Endothelial cell of umbilical vein (primary cell): ENCODE measurements at regions not wholly inside any gene's neighbourhood (a gene's known extent, or its start where the extent isn't known, plus 50 kb on each side); places are given as distances from the start of the nearest gene placed in this dataset.

Source experiments
- BruUV-seq: library from RNA; stranded (reverse); fragments of 400-500 nt; replicated peaks from 2 replicates; lab custom pipeline; 2021; lab: Mats Ljungman, UMichigan
- CTCF ChIA-PET: fragments of 300-600, 350-600 bp; sonication (Branson Sonifier 250); formaldehyde crosslinking; loops from one replicate; lab custom pipeline; 2021; ENCODE audit warnings: antibody characterized with exemption, inconsistent platforms; lab: Charles Lee
- POLR2A ChIA-PET: fragments of 300-600, 350-600 bp; sonication (Branson Sonifier 250); formaldehyde crosslinking; loops from one replicate; lab custom pipeline; 2021; ENCODE audit warnings: antibody characterized with exemption, inconsistent platforms; lab: Charles Lee
- DNase-seq: peaks from one replicate; pipeline ENCODE4 v3.0.0-alpha.2; 2011; ENCODE audit warnings: low read depth, low spot score
- FAIRE-seq: peaks from 2 replicates; lab custom pipeline; 2011; peaks lifted over from hg19 to GRCh38; lab: Jason Lieb, UNC
- H2AFZ ChIP-seq: 2 replicates; pipeline ENCODE4 v1.6.0; 2012; ENCODE audit warnings: low read depth, low read length, control low read depth, inconsistent platforms
- H3K27ac ChIP-seq: 2 replicates; pipeline ENCODE4 v1.5.1; 2011; ENCODE audit warnings: low read depth, mild to moderate bottlenecking, control low read depth, low read length, moderate library complexity; ENCODE audit not compliant: insufficient read depth
- H3K27me3 ChIP-seq, 2 experiments: 2 replicates each; pipeline versions ENCODE4 v1.6.0 to v1.6.1; 2011; ENCODE audit warnings: low read length in 2 of 2, mixed read lengths in 1 of 2; ENCODE audit not compliant: control insufficient read depth in 2 of 2, insufficient read depth in 2 of 2
- H3K36me3 ChIP-seq, 2 experiments: 2 replicates in 1 of 2; 3 replicates in 1 of 2; pipeline ENCODE4 v1.5.1; 2011; ENCODE audit warnings: low read length in 2 of 2, mild to moderate bottlenecking in 1 of 2, moderate library complexity in 1 of 2; ENCODE audit not compliant: control insufficient read depth in 2 of 2, insufficient read depth in 2 of 2; ENCODE audit errors: extremely low read depth in 1 of 2
- H3K4me1 ChIP-seq: 3 replicates; pipeline ENCODE4 v1.5.1; 2011; ENCODE audit warnings: mild to moderate bottlenecking, low read length; ENCODE audit not compliant: control insufficient read depth, insufficient read depth; ENCODE audit errors: extremely low read depth
- H3K4me2 ChIP-seq: 2 replicates; pipeline ENCODE4 v1.6.1; 2011; ENCODE audit warnings: low read length, control low read depth, mixed read lengths; ENCODE audit not compliant: insufficient read depth
- H3K4me3 ChIP-seq, 3 experiments: fragments of 200-600 bp in 1 of 3; sonication (generic), shearing (Covaris generic) in 1 of 3; replicated peaks in 1 of 3; 2 replicates each; pipeline ENCODE4 v1.5.1; 2011 to 2016; ENCODE audit warnings: control low read depth in 3 of 3, low read length in 3 of 3, mild to moderate bottlenecking in 2 of 3, inconsistent platforms in 1 of 3, low read depth in 1 of 3, moderate library complexity in 1 of 3; ENCODE audit not compliant: insufficient read depth in 1 of 3
- H3K79me2 ChIP-seq: 2 replicates; pipeline ENCODE4 v1.6.0; 2012; ENCODE audit warnings: low read length, inconsistent platforms; ENCODE audit not compliant: control insufficient read depth, insufficient read depth
- H3K9ac ChIP-seq: replicated peaks from 2 replicates; pipeline ENCODE3; 2011; ENCODE audit warnings: low read length, control low read depth; ENCODE audit not compliant: insufficient read depth; ENCODE audit errors: extremely low read depth
- H3K9me1 ChIP-seq: replicated peaks from 3 replicates; pipeline ENCODE4 v1.6.0; 2011; ENCODE audit warnings: mild to moderate bottlenecking, low read length; ENCODE audit not compliant: control insufficient read depth, insufficient read depth; ENCODE audit errors: extremely low read depth
- H3K9me3 ChIP-seq: replicated peaks from 2 replicates; pipeline ENCODE4 v1.5.1; 2012; ENCODE audit warnings: low read length, inconsistent platforms; ENCODE audit not compliant: control insufficient read depth, insufficient read depth
- H4K20me1 ChIP-seq: replicated peaks from 2 replicates; pipeline ENCODE3; 2011; ENCODE audit warnings: mild to moderate bottlenecking, low read length; ENCODE audit not compliant: control insufficient read depth, insufficient read depth; ENCODE audit errors: extremely low read depth
- EZH2 ChIP-seq: IDR thresholded peaks from 2 replicates; pipeline ENCODE4 v1.6.1; 2012; ENCODE audit warnings: borderline replicate concordance, low read depth, mild to moderate bottlenecking, moderate library complexity, low read length, inconsistent platforms; ENCODE audit not compliant: severe bottlenecking
- GATA2 ChIP-seq: IDR thresholded peaks from 2 replicates; pipeline ENCODE4 v1.7.0; 2011; ENCODE audit warnings: low read depth, mild to moderate bottlenecking, moderate library complexity, mixed read lengths, low read length; ENCODE audit not compliant: insufficient read length, insufficient read depth
- JUN ChIP-seq: IDR thresholded peaks from 2 replicates; pipeline ENCODE4 v1.6.1; 2011; ENCODE audit warnings: borderline replicate concordance, low read depth; ENCODE audit not compliant: insufficient read length, insufficient read depth
- MYC ChIP-seq: IDR thresholded peaks from one replicate; pipeline ENCODE4 v1.6.1; 2011; ENCODE audit warnings: mild to moderate bottlenecking, low read depth, low read length
- POLR2A ChIP-seq: IDR thresholded peaks from 2 replicates; pipeline ENCODE4 v1.6.1; 2012; ENCODE audit warnings: low read depth, mild to moderate bottlenecking, control low read depth, low read length
- POLR2AphosphoS5 ChIP-seq: IDR thresholded peaks from 2 replicates; pipeline ENCODE4 v1.6.1; 2012; ENCODE audit warnings: low read depth, mild to moderate bottlenecking, control low read depth, low read length, moderate library complexity; ENCODE audit not compliant: insufficient read depth
- dilution Hi-C: fragments of 300-500 bp; cut with MboI; formaldehyde crosslinking; loops from one replicate; pipeline ENCODE4 v1.15.0; 2019; ENCODE audit warnings: low sequenced_read_pairs; ENCODE audit not compliant: extremely low pct_ligation_motif_present
- intact Hi-C: fragments of 100-400 bp; cut with micrococcal nuclease; formaldehyde crosslinking; loops from one replicate; pipeline ENCODE4 v1.10.0; 2022
- TF ChIP-seq, protein P1 (sequence below), 2 donors: IDR thresholded peaks; 1 replicate in 1 of 2; 2 replicates in 1 of 2; pipeline ENCODE4 v1.5.1; 2011; ENCODE audit warnings: low read length in 2 of 2, mild to moderate bottlenecking in 2 of 2, moderate library complexity in 2 of 2, control low read depth in 1 of 2, inconsistent platforms in 1 of 2, low read depth in 1 of 2; ENCODE audit not compliant: insufficient read depth in 1 of 2; ENCODE audit errors: extremely low read depth in 1 of 2
- TF ChIP-seq, protein P2 (sequence below): IDR thresholded peaks from 2 replicates; pipeline ENCODE4 v1.6.1; 2011; ENCODE audit not compliant: insufficient read depth, insufficient read length

DNA sequence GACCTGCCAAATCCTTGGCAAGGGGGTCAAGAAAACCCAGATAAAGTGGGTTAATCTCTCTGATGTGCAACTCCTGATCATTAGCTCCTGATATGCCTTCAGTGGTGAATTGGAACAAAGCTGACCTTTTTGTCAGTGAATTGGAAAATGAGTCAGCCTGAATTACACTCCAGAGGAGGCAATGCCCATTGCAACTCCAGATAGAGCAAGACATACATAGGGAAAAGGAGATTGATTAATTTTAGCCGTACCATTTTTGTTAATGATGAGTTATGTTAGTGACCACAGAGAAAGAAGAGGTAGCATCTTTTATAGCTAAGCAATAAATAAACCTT is 195.2 kb upstream of the CADPS start:
- no peaks in the 10 kb centered on the region for H3K79me2 ChIP-seq
- H4K20me1 ChIP-seq: no peaks in the 10 kb centered on the region
- H3K4me1 ChIP-seq: no peaks in the 10 kb centered on the region
- no peak overlapping the region for H3K9ac ChIP-seq
- BruUV-seq: no TSS peak
- no peaks in the 10 kb centered on the region for H3K36me3 ChIP-seq
- no peak overlapping the region for H2AFZ ChIP-seq
- H3K4me3 ChIP-seq: no peak overlapping the region
- no peak overlapping the region for H3K4me2 ChIP-seq
- TF ChIP-seq GATA2: no peak
- no peak for TF ChIP-seq MYC
- no peak for TF ChIP-seq POLR2A
- TF ChIP-seq, protein P1, sequence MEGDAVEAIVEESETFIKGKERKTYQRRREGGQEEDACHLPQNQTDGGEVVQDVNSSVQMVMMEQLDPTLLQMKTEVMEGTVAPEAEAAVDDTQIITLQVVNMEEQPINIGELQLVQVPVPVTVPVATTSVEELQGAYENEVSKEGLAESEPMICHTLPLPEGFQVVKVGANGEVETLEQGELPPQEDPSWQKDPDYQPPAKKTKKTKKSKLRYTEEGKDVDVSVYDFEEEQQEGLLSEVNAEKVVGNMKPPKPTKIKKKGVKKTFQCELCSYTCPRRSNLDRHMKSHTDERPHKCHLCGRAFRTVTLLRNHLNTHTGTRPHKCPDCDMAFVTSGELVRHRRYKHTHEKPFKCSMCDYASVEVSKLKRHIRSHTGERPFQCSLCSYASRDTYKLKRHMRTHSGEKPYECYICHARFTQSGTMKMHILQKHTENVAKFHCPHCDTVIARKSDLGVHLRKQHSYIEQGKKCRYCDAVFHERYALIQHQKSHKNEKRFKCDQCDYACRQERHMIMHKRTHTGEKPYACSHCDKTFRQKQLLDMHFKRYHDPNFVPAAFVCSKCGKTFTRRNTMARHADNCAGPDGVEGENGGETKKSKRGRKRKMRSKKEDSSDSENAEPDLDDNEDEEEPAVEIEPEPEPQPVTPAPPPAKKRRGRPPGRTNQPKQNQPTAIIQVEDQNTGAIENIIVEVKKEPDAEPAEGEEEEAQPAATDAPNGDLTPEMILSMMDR (IDR thresholded peaks at IDR 0.05; ENCODE audit: extremely low read depth in 1 of 2, insufficient read depth in 1 of 2, low read depth in 1 of 2, low read length in 2 of 2): no peak
- no peak for TF ChIP-seq JUN
- TF ChIP-seq POLR2AphosphoS5: no peak
- TF ChIP-seq EZH2: no peak
- TF ChIP-seq, protein P2, sequence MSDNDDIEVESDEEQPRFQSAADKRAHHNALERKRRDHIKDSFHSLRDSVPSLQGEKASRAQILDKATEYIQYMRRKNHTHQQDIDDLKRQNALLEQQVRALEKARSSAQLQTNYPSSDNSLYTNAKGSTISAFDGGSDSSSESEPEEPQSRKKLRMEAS: no peak
- DNase-seq (no peak), FAIRE-seq (no peak)
- no peaks in the 10 kb centered on the region for H3K9me1 ChIP-seq
- dilution Hi-C loops (no loop called here), intact Hi-C loops (no loop called here)
- no peak overlapping the region for H3K27ac ChIP-seq
- CTCF ChIA-PET: no interaction called here
- no peaks in the 10 kb centered on the region for H3K9me3 ChIP-seq
- H3K27me3 ChIP-seq: no peaks in the 10 kb centered on the region
- POLR2A ChIA-PET: no interaction called here
